Peyer's patch (tissue), 4 donors: ENCODE measurements at regions not wholly inside any gene's neighbourhood (a gene's known extent, or its start where the extent isn't known, plus 50 kb on each side); places are given as distances from the start of the nearest gene placed in this dataset.
"Not testable (repeated sequence)": the region's sequence is repeated elsewhere in the genome, so short reads cannot be mapped to it uniquely, and the experiment has no call there.

Source experiments
- POLR2A ChIP-seq, 2 donors: fragments of 450-650 bp; IDR thresholded peaks; one replicate each; pipeline ENCODE4 v1.5.1; 2017; ENCODE audit warnings: antibody characterized with exemption in 2 of 2, mild to moderate bottlenecking in 2 of 2, moderate library complexity in 2 of 2
- TF ChIP-seq, protein P1 (sequence below), 6 experiments: fragments of 450-650 bp in 4 of 6; fragments of 200-600 bp in 2 of 6; sonication (generic) in 1 of 6; IDR thresholded peaks; one replicate each; pipeline ENCODE4 v1.5.1; 2017 to 2019; ENCODE audit warnings: antibody characterized with exemption in 6 of 6, mild to moderate bottlenecking in 3 of 6, moderate library complexity in 1 of 6

DNA sequence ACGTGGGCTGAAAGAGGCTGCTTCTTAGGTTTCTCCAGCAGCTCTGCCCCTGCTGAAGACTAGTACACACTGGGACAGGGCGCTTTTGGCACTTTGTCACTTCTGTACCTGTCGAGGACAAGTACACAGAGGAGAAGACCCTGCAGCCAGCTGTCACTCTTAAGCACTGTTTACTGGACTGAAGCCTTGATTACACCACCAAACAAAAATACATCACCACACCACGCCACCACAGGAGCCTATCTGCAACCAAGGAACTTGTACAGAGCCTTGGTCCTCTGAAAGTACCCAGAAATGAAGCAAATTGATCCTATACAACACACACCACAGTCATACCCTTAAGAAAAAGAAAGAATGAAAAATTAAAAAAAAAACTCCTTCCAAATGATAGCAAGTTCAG, 1509.5 kb upstream of the TPTE start:
- TF ChIP-seq, protein P1, sequence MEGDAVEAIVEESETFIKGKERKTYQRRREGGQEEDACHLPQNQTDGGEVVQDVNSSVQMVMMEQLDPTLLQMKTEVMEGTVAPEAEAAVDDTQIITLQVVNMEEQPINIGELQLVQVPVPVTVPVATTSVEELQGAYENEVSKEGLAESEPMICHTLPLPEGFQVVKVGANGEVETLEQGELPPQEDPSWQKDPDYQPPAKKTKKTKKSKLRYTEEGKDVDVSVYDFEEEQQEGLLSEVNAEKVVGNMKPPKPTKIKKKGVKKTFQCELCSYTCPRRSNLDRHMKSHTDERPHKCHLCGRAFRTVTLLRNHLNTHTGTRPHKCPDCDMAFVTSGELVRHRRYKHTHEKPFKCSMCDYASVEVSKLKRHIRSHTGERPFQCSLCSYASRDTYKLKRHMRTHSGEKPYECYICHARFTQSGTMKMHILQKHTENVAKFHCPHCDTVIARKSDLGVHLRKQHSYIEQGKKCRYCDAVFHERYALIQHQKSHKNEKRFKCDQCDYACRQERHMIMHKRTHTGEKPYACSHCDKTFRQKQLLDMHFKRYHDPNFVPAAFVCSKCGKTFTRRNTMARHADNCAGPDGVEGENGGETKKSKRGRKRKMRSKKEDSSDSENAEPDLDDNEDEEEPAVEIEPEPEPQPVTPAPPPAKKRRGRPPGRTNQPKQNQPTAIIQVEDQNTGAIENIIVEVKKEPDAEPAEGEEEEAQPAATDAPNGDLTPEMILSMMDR (IDR thresholded peaks at IDR 0.05), result not testable (repeated sequence)
- TF ChIP-seq POLR2A (IDR thresholded peaks at IDR 0.05), result not testable (repeated sequence)
